ENCODE measurements at regions not wholly inside any gene's neighbourhood (a gene's known extent, or its start where the extent isn't known, plus 50 kb on each side); places are given as distances from the start of the nearest gene placed in this dataset.

DNA sequence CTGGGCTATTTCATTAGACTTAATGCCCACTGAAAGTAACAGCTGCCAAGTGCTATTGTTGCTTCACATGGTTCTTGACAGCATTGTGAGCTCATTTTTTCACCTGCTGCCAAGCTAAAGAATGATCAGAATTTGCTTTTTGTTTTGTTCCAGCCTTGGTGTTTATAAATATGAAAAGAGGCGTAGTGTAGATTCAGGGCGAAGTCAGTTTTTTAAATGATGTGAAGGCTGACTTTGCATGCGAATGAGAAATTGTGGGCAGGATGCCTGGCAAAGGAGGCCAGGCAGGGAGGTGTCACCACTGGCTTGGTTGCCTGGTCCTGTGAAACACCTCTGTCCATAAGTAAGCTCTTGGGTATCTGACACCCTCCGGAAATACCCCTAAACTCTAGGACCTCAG is 93.3 kb upstream of the NAP1L1 start:
- TF ChIP-seq, protein P1, sequence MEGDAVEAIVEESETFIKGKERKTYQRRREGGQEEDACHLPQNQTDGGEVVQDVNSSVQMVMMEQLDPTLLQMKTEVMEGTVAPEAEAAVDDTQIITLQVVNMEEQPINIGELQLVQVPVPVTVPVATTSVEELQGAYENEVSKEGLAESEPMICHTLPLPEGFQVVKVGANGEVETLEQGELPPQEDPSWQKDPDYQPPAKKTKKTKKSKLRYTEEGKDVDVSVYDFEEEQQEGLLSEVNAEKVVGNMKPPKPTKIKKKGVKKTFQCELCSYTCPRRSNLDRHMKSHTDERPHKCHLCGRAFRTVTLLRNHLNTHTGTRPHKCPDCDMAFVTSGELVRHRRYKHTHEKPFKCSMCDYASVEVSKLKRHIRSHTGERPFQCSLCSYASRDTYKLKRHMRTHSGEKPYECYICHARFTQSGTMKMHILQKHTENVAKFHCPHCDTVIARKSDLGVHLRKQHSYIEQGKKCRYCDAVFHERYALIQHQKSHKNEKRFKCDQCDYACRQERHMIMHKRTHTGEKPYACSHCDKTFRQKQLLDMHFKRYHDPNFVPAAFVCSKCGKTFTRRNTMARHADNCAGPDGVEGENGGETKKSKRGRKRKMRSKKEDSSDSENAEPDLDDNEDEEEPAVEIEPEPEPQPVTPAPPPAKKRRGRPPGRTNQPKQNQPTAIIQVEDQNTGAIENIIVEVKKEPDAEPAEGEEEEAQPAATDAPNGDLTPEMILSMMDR (conservative IDR thresholded peaks at IDR 0.05; ENCODE audit: low read length): no peak
- no peak for TF ChIP-seq EZH2phosphoT487 (IDR thresholded peaks at IDR 0.05; ENCODE audit: borderline replicate concordance, low read depth, low read length)

Data from OCI-LY7 (cell line).